ENCODE measurements at regions not wholly inside any gene's neighbourhood (a gene's known extent, or its start where the extent isn't known, plus 50 kb on each side); places are given as distances from the start of the nearest gene placed in this dataset.

DNA sequence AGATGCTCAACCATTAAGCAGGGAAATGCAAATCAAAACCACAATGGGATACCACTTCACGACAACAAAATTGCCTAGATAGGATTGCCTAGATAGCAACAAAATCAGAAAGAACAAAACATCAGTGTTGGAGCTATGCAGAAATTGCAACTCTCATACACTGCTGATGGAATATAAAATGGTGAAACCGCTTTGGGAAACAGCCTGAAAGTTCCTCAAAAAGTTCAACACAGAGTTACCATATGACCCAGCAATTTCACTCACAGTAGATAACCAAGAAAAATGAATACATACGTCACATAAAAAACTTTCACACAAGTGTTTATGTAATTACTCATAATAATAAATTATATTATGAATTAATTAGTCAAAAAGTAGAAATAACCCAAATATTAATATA is 78.3 kb downstream of the MAFB start:
- Histone ChIP-seq H3K79me2 (ENCODE audit: control insufficient read depth, insufficient read depth, low read length, unreplicated experiment) (no peaks in the 10 kb centered on the region), H3K36me3 (ENCODE audit: insufficient read depth, low read length) (no peaks in the 10 kb centered on the region), H3K4me1 (ENCODE audit: control insufficient read depth, insufficient read depth, low read length, unreplicated experiment) (no peaks in the 10 kb centered on the region), H3K27ac (ENCODE audit: low read depth, low read length) (no peak overlapping the region), H3K27me3 (ENCODE audit: insufficient read depth, low read length) (peaks cover 9% of the 10 kb centered on the region), H3K4me3 (ENCODE audit: low read depth, low read length) (no peak overlapping the region), H2AFZ (ENCODE audit: low read length, unreplicated experiment) (no peak overlapping the region)

DNA sequence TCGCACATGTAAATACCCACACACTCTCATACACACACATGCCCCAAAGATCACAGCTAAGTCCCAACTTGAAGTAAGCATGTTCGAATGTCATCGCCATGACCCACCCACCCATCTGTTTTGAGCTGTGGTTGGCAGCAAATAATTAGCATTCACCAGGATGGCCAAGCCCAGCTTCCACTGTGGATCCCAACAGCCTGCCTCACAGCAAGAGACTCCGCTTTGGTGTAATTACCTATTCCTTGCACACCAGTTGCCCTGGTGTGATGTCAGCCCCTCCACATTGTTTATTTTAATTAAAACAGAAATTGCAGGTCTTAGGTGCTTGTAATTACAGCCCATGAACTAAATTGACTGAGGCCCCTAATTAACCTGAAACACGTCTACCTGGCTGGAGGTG is 81.1 kb downstream of the MAFB start:
- no peak overlapping the region for H3K27ac ChIP-seq (ENCODE audit: low read depth, low read length)
- H3K79me2 ChIP-seq (ENCODE audit: control insufficient read depth, insufficient read depth, low read length, unreplicated experiment), result no peaks in the 10 kb centered on the region
- no peak overlapping the region for H3K4me3 ChIP-seq (ENCODE audit: low read depth, low read length)
- no peak overlapping the region for H2AFZ ChIP-seq (ENCODE audit: low read length, unreplicated experiment)
- H3K36me3 ChIP-seq (ENCODE audit: insufficient read depth, low read length), result no peaks in the 10 kb centered on the region
- H3K4me1 ChIP-seq (ENCODE audit: control insufficient read depth, insufficient read depth, low read length, unreplicated experiment), result no peaks in the 10 kb centered on the region
- H3K27me3 ChIP-seq (ENCODE audit: insufficient read depth, low read length), result no peaks in the 10 kb centered on the region; the same call in 1 of the 2 replicates

DNA sequence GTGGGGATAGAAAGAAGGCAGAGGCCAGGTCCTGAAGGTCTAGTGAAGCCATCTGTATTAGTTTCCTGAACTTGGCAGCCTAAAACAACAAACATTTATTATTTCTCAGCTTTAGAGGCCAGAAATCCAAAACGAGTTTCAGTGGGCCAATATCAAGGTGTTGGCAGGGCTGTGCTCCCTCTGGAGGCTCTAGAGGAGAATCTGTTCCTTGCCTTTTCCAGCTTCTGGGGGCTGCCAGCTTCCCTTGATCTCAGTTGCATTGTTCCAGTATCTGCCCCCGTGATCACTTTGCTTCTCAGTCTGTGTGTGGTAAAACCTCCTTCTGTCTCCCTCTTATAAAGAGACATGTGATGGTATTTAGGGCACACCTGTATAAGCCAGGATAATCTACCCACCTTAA is 82.4 kb downstream of the MAFB start:
- no peaks in the 10 kb centered on the region for H3K36me3 ChIP-seq (ENCODE audit: insufficient read depth, low read length)
- H2AFZ ChIP-seq (ENCODE audit: low read length, unreplicated experiment), result no peak overlapping the region

DNA sequence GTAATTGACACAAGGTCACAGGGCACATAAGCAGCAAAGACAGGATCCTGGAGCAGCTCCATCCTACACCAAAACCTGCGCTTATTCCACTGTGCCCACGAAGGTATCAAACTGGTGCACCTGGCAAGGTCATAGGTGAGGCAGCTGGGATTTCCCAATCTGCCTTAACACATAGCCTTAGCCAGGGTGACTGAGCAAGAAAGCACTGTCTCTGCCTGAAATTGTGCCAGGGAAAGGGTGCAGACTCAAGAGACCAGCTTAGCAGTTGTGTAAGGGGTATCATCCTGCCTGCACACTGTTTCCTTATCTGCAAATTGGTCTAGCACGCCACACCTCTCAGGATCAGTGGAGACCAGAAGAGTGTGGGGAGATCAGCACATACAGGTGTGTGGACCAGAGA is 82.8 kb downstream of the MAFB start:
- Histone ChIP-seq H3K79me2 (ENCODE audit: control insufficient read depth, insufficient read depth, low read length, unreplicated experiment) (no peaks in the 10 kb centered on the region), H2AFZ (ENCODE audit: low read length, unreplicated experiment) (no peak overlapping the region), H3K27me3 (ENCODE audit: insufficient read depth, low read length) (no peaks in the 10 kb centered on the region; the same call in 1 of the 2 replicates), H3K4me3 (ENCODE audit: low read depth, low read length) (no peak overlapping the region), H3K4me1 (ENCODE audit: control insufficient read depth, insufficient read depth, low read length, unreplicated experiment) (no peaks in the 10 kb centered on the region), H3K27ac (ENCODE audit: low read depth, low read length) (no peak overlapping the region), H3K36me3 (ENCODE audit: insufficient read depth, low read length) (no peaks in the 10 kb centered on the region)

More for the DNA sequence above, 82.4 kb downstream of the MAFB start:
- Histone ChIP-seq H3K79me2 (ENCODE audit: control insufficient read depth, insufficient read depth, low read length, unreplicated experiment) (no peaks in the 10 kb centered on the region), H3K4me3 (ENCODE audit: low read depth, low read length) (no peak overlapping the region), H3K4me1 (ENCODE audit: control insufficient read depth, insufficient read depth, low read length, unreplicated experiment) (no peaks in the 10 kb centered on the region), H3K27ac (ENCODE audit: low read depth, low read length) (no peak overlapping the region), H3K27me3 (ENCODE audit: insufficient read depth, low read length) (no peaks in the 10 kb centered on the region; the same call in 1 of the 2 replicates)

DNA sequence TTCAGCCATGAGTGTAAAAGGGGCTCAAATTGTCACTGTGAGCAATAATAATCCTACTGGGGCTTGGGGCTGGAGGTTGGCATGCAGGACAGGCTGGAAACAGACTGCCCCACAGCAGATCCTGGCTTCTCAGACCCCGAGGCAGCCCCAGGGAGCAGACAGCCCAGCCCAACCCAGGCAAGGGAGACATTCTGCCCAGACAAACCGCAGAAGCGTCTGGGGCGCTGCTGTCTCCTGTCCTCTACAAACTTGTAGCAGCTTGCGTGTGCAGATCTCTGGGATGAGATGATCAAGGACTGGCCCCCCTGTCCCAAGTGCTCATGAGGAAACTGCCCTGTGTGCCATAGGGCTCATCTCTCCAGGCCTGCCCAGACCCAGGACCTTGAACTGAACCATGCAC is 84.6 kb downstream of the MAFB start:
- no peak overlapping the region for H2AFZ ChIP-seq (ENCODE audit: low read length, unreplicated experiment)
- H3K4me1 ChIP-seq (ENCODE audit: control insufficient read depth, insufficient read depth, low read length, unreplicated experiment), result no peaks in the 10 kb centered on the region
- H3K4me3 ChIP-seq (ENCODE audit: low read depth, low read length), result no peak overlapping the region
- no peaks in the 10 kb centered on the region for H3K27me3 ChIP-seq (ENCODE audit: insufficient read depth, low read length)
- H3K79me2 ChIP-seq (ENCODE audit: control insufficient read depth, insufficient read depth, low read length, unreplicated experiment), result no peaks in the 10 kb centered on the region
- H3K36me3 ChIP-seq (ENCODE audit: insufficient read depth, low read length), result no peaks in the 10 kb centered on the region
- no peak overlapping the region for H3K27ac ChIP-seq (ENCODE audit: low read depth, low read length)

DNA sequence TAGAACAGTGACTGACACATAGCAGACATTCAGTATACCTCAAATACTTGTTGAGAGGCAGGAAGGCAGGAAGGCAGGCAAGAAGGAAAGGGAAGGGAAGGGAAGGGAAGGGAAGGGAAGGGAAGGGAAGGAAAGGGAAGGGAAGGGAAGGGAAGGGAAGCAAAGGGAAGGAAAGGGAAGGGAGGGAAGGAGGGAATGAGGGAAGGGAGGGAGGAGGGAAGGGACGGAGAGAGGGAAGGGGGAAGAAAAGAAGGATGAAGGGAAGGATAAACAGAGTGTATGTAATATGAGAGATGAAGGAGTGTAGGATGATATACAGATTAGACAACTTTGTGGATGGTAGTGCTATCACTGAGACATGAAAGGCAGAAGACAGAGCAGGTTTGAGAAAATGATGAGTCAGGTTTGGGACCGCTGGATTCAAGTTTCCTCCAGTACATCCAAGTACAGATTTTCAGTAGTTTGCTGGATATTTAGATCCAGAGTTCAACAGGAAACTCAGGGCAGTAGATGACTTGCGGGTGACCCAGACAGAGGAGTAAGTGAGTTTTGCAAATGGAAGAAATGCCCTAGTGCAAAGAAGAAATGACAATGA is 85.9 kb downstream of the MAFB start:
- H3K4me1 ChIP-seq (ENCODE audit: control insufficient read depth, insufficient read depth, low read length, unreplicated experiment), result no peaks in the 10 kb centered on the region
- no peak overlapping the region for H3K27ac ChIP-seq (ENCODE audit: low read depth, low read length)
- no peaks in the 10 kb centered on the region for H3K36me3 ChIP-seq (ENCODE audit: insufficient read depth, low read length)
- no peaks in the 10 kb centered on the region; the same call in 1 of the 2 replicates for H3K27me3 ChIP-seq (ENCODE audit: insufficient read depth, low read length)
- H3K4me3 ChIP-seq (ENCODE audit: low read depth, low read length), result no peak overlapping the region
- H3K79me2 ChIP-seq (ENCODE audit: control insufficient read depth, insufficient read depth, low read length, unreplicated experiment), result no peaks in the 10 kb centered on the region
- H2AFZ ChIP-seq (ENCODE audit: low read length, unreplicated experiment), result no peak overlapping the region

DNA sequence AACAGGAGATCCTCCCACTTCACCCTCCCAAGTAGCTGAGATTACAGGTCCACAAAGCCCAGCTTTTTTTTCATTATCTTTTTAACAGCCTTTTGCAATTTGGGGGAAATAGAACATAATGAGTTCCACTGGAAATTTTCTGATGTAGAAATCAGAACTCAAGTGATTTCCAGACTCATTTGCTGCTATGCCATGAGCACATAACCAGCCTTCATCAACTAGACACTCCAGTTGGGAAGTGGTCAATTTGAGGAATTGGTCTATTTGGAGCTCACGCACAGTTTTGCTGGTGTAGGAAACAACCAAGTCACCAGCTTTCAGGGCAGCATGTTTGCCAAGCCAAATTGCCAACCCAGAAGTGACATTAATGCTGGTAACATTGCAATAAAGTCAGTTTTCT is 86.7 kb downstream of the MAFB start:
- H3K36me3 ChIP-seq (ENCODE audit: insufficient read depth, low read length), result no peaks in the 10 kb centered on the region
- peaks cover 4% of the 10 kb centered on the region for H3K27me3 ChIP-seq (ENCODE audit: insufficient read depth, low read length)
- no peak overlapping the region for H3K27ac ChIP-seq (ENCODE audit: low read depth, low read length)
- H3K79me2 ChIP-seq (ENCODE audit: control insufficient read depth, insufficient read depth, low read length, unreplicated experiment), result no peaks in the 10 kb centered on the region
- H2AFZ ChIP-seq (ENCODE audit: low read length, unreplicated experiment), result no peak overlapping the region
- H3K4me1 ChIP-seq (ENCODE audit: control insufficient read depth, insufficient read depth, low read length, unreplicated experiment), result no peaks in the 10 kb centered on the region
- H3K4me3 ChIP-seq (ENCODE audit: low read depth, low read length), result no peak overlapping the region

DNA sequence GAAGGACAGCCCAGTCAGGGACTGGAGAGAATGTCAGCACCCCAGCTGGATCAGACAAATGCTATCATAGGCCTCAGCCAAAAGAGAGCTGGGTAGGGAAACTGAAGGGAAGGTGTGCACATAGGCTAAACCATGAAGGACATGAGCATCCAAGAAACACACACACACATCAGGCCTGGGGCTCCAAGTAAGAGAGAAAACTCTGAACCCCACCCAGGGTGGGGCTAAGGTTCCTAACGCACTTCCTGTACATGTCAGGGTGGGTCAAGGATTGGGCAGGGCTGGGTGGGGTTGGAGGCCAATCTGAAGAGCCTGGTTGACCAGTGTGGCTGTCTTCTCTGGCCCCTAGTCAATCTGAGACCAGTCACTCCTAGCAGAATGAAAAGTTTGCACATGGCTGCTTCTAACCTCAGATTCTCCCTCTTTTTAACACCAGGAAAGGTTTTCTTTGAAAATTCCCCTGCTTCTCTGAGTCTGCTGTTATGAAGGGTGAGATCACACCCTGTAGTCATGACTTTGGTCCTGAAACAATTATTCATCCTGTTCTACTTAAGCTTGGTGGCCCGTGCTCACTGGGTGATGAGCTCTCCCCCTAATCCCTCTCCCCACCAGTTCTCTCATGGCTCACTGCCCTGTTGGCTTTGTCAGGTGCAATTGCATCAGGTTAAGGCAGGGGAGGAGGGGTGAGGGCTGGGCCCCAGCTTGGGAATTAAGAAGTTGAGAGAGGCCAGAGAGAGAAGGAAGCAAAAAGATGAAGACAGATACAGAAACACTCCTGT is 88.4 kb downstream of the MAFB start:
- no peaks in the 10 kb centered on the region for H3K4me1 ChIP-seq (ENCODE audit: control insufficient read depth, insufficient read depth, low read length, unreplicated experiment)
- H3K36me3 ChIP-seq (ENCODE audit: insufficient read depth, low read length), result no peaks in the 10 kb centered on the region
- no peaks in the 10 kb centered on the region for H3K79me2 ChIP-seq (ENCODE audit: control insufficient read depth, insufficient read depth, low read length, unreplicated experiment)
- H3K27ac ChIP-seq (ENCODE audit: low read depth, low read length), result no peak overlapping the region
- no peak overlapping the region for H2AFZ ChIP-seq (ENCODE audit: low read length, unreplicated experiment)
- no peak overlapping the region for H3K4me3 ChIP-seq (ENCODE audit: low read depth, low read length)
- H3K27me3 ChIP-seq (ENCODE audit: insufficient read depth, low read length), result peaks cover 10% of the 10 kb centered on the region

DNA sequence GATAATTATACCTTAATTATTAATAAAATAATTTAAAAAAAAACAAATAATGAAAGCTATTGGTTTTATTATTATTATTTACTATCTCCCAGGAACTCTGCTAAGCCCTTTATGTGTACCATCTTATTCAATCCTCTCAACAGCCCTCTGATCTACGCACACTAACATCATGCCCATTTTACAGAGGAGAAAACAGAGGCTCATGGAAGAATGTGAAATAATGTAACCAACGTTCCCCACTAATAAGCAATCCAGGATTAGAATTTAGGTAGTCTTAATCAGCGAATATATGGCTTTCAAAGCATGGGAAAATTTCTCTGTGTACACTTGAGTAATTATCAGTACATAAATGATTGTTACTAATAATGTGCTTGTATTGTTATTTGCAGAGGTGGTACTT is 89.0 kb downstream of the MAFB start:
- no peaks in the 10 kb centered on the region for H3K4me1 ChIP-seq (ENCODE audit: control insufficient read depth, insufficient read depth, low read length, unreplicated experiment)
- H3K36me3 ChIP-seq (ENCODE audit: insufficient read depth, low read length), result no peaks in the 10 kb centered on the region
- H3K27me3 ChIP-seq (ENCODE audit: insufficient read depth, low read length), result peaks cover 10% of the 10 kb centered on the region
- no peak overlapping the region for H3K4me3 ChIP-seq (ENCODE audit: low read depth, low read length)
- no peak overlapping the region for H3K27ac ChIP-seq (ENCODE audit: low read depth, low read length)
- H3K79me2 ChIP-seq (ENCODE audit: control insufficient read depth, insufficient read depth, low read length, unreplicated experiment), result no peaks in the 10 kb centered on the region
- no peak overlapping the region for H2AFZ ChIP-seq (ENCODE audit: low read length, unreplicated experiment)

DNA sequence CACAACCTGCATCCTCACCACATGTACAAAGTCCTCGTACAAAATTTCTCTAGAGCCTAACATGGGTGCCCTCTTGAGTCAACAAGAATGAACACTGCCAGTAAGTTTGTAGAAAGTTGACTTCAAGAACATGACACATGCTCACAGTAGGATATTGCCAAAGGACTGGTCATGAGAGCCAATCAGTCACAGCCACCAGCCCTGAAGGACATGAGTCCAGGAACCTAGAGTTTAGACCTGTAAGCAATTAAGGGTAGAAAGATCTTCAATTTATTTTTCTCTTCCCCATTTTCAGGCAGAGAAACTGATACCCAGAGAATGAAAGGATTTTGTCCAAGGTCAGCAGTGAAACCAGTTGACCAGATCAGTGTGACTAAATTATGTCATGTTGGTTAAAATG is 96.1 kb downstream of the MAFB start:
- no peaks in the 10 kb centered on the region for H3K79me2 ChIP-seq (ENCODE audit: control insufficient read depth, insufficient read depth, low read length, unreplicated experiment)
- no peaks in the 10 kb centered on the region for H3K4me1 ChIP-seq (ENCODE audit: control insufficient read depth, insufficient read depth, low read length, unreplicated experiment)
- peaks cover 62% of the 10 kb centered on the region for H3K27me3 ChIP-seq (ENCODE audit: insufficient read depth, low read length)
- no peak overlapping the region for H3K4me3 ChIP-seq (ENCODE audit: low read depth, low read length)
- no peaks in the 10 kb centered on the region for H3K36me3 ChIP-seq (ENCODE audit: insufficient read depth, low read length)
- no peak overlapping the region for H3K27ac ChIP-seq (ENCODE audit: low read depth, low read length)
- no peak overlapping the region for H2AFZ ChIP-seq (ENCODE audit: low read length, unreplicated experiment)

DNA sequence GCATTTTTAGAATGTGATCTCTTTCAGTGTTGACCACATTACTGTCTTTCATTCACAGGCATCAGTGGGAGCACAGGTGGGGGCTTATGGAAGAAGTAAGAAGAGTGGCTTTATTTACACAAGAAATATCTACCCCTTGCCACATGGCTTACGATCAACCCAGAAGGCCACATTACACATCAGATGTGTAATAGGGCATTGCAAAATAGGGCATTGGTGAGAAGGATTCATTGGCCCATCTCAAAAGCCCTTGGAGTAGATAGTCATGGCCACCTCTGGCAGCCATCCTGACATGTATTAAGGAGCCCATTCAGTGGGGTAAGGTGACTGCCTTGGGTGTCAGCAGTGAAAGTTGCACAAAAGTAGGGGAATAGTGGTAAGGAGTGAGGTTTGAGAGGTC is 97.5 kb downstream of the MAFB start:
- Histone ChIP-seq H3K27me3 (ENCODE audit: insufficient read depth, low read length) (peaks cover 60% of the 10 kb centered on the region), H3K79me2 (ENCODE audit: control insufficient read depth, insufficient read depth, low read length, unreplicated experiment) (no peaks in the 10 kb centered on the region), H3K4me1 (ENCODE audit: control insufficient read depth, insufficient read depth, low read length, unreplicated experiment) (no peaks in the 10 kb centered on the region), H3K27ac (ENCODE audit: low read depth, low read length) (no peak overlapping the region), H3K4me3 (ENCODE audit: low read depth, low read length) (no peak overlapping the region), H2AFZ (ENCODE audit: low read length, unreplicated experiment) (no peak overlapping the region), H3K36me3 (ENCODE audit: insufficient read depth, low read length) (no peaks in the 10 kb centered on the region)
